ENCODE measurements at regions not wholly inside any gene's neighbourhood (a gene's known extent, or its start where the extent isn't known, plus 50 kb on each side); places are given as distances from the start of the nearest gene placed in this dataset.
"Not testable (repeated sequence)": the region's sequence is repeated elsewhere in the genome, so short reads cannot be mapped to it uniquely, and the experiment has no call there.

- DNase-seq (ENCODE audit: low read depth), result no peak
- no peak overlapping the region for H3K4me3 ChIP-seq (ENCODE audit: low read length)
- no peak for TF ChIP-seq CTCF (conservative IDR thresholded peaks at IDR 0.05; ENCODE audit: low read depth, low read length)
Measured at GRCh38 chr16:56011808-56012481, 136.8 kb upstream of the CES5A start.

GRCh38 chr16:56005958-56006357 is 130.8 kb upstream of the CES5A start:
- TF ChIP-seq CTCF (conservative IDR thresholded peaks at IDR 0.05; ENCODE audit: low read depth, low read length), result no peak
- H3K4me3 ChIP-seq (ENCODE audit: low read length), result no peak overlapping the region
- DNase-seq (ENCODE audit: low read depth), result no peak

GRCh38 chr16:55999683-56000082 is 124.5 kb upstream of the CES5A start:
- TF ChIP-seq CTCF (conservative IDR thresholded peaks at IDR 0.05; ENCODE audit: low read depth, low read length), result no peak
- DNase-seq (ENCODE audit: low read depth), result no peak
- H3K4me3 ChIP-seq (ENCODE audit: low read length), result no peak overlapping the region

GRCh38 chr16:55993088-55993487 is 117.9 kb upstream of the CES5A start:
- no peak overlapping the region for H3K4me3 ChIP-seq (ENCODE audit: low read length)
- DNase-seq (ENCODE audit: low read depth), result no peak
- TF ChIP-seq CTCF (conservative IDR thresholded peaks at IDR 0.05; ENCODE audit: low read depth, low read length), result no peak

GRCh38 chr16:55992551-55992950 is 117.4 kb upstream of the CES5A start:
- DNase-seq (ENCODE audit: low read depth), result no peak
- no peak overlapping the region for H3K4me3 ChIP-seq (ENCODE audit: low read length)
- no peak for TF ChIP-seq CTCF (conservative IDR thresholded peaks at IDR 0.05; ENCODE audit: low read depth, low read length)

- H3K4me3 ChIP-seq (ENCODE audit: low read length), result no peak overlapping the region
- TF ChIP-seq CTCF (conservative IDR thresholded peaks at IDR 0.05; ENCODE audit: low read depth, low read length), result no peak
- DNase-seq (ENCODE audit: low read depth), result no peak
Measured at GRCh38 chr16:55991843-55992242, 116.7 kb upstream of the CES5A start.

GRCh38 chr16:55989569-55989907 is 114.4 kb upstream of the CES5A start:
- no peak for DNase-seq (ENCODE audit: low read depth)
- TF ChIP-seq CTCF (conservative IDR thresholded peaks at IDR 0.05; ENCODE audit: low read depth, low read length), result no peak

GRCh38 chr16:55988850-55989568 is 113.8 kb upstream of the CES5A start:
- not testable (repeated sequence) for H3K4me3 ChIP-seq (ENCODE audit: low read length); DNase-seq (ENCODE audit: low read depth)

More at GRCh38 chr16:55989569-55989907, 114.4 kb upstream of the CES5A start:
- no peak overlapping the region for H3K4me3 ChIP-seq (ENCODE audit: low read length)

Measured in retinal pigment epithelial cell (primary cell).